ENCODE measurements at regions not wholly inside any gene's neighbourhood (a gene's known extent, or its start where the extent isn't known, plus 50 kb on each side); places are given as distances from the start of the nearest gene placed in this dataset.

- Histone ChIP-seq H2BK5ac (ENCODE audit: low read depth, low read length, poor library complexity, severe bottlenecking) (no peak overlapping the region), H3K9ac (ENCODE audit: low read depth, low read length) (no peak overlapping the region), H2AFZ (replicated peaks; ENCODE audit: low read length, poor library complexity) (no peak overlapping the region), H2AK9ac (replicated peaks; ENCODE audit: low read depth, low read length, poor library complexity) (no peak overlapping the region), H3K9me3 (ENCODE audit: control insufficient read depth, insufficient read depth, low read length) (no peaks in the 10 kb centered on the region), H3K56ac (ENCODE audit: extremely low read depth, insufficient read depth, low read length) (no peak overlapping the region), H3K27ac (ENCODE audit: insufficient read depth, low read length) (no peak overlapping the region), H3K23ac (ENCODE audit: low read depth, low read length) (no peak overlapping the region), H2BK20ac (ENCODE audit: low read depth, low read length) (no peak overlapping the region), H2BK15ac (ENCODE audit: low read depth, low read length) (no peak overlapping the region), H3K4me2 (ENCODE audit: low read depth, low read length) (no peak overlapping the region), H3K18ac (ENCODE audit: low read depth, low read length) (no peak overlapping the region), H3K4me1 (ENCODE audit: control insufficient read depth, insufficient read depth, low read length) (no peaks in the 10 kb centered on the region), H3K4me3 (ENCODE audit: insufficient read depth, low read depth, low read length) (no peak overlapping the region), H4K5ac (ENCODE audit: low read depth, low read length) (no peak overlapping the region), H3K79me1 (ENCODE audit: low read depth in 1 of 2, low read length in 2 of 2) (no peaks in the 10 kb centered on the region), H3K14ac (replicated peaks; ENCODE audit: low read depth, low read length) (no peak overlapping the region), H4K91ac (ENCODE audit: insufficient read depth, low read depth, low read length) (no peak overlapping the region), H3K9me1 (ENCODE audit: insufficient read depth, low read length) (no peaks in the 10 kb centered on the region), H2BK120ac (ENCODE audit: low read depth, low read length) (no peak overlapping the region), H4K20me1 (ENCODE audit: insufficient read depth, low read length) (no peaks in the 10 kb centered on the region), H3K27me3 (ENCODE audit: control insufficient read depth, insufficient read depth, low read length) (no peaks in the 10 kb centered on the region), H2AK5ac (ENCODE audit: low read depth, low read length) (no peak overlapping the region), H3K4ac (ENCODE audit: low read depth, low read length) (no peak overlapping the region), H4K8ac (ENCODE audit: low read depth in 2 of 2, low read length in 2 of 2) (no peak overlapping the region), H3K36me3 (ENCODE audit: control insufficient read depth, insufficient read depth, low read length) (no peaks in the 10 kb centered on the region)
- POLR2A ChIA-PET (ENCODE audit: unreplicated experiment) = no interaction called here
- no TSS peak for BruUV-seq (replicated peaks)
- CTCF ChIA-PET = no interaction called here
- DNase-seq (no peak), ATAC-seq (ENCODE audit: low read depth) (no peak)
- intact Hi-C loops (cut with micrococcal nuclease) (no loop called here), in situ Hi-C loops (cut with MboI; ENCODE audit: low sequenced_read_pairs) (no loop called here), dilution Hi-C loops (cut with HindIII; ENCODE audit: low sequenced_read_pairs, unreplicated experiment) (no loop called here)
- TF ChIP-seq POLR2A (IDR thresholded peaks at IDR 0.05; ENCODE audit: low read depth, low read length) (no peak), USF2 (IDR thresholded peaks at IDR 0.05; ENCODE audit: low read depth, low read length) (no peak), SMC3 (IDR thresholded peaks at IDR 0.05; ENCODE audit: low read depth, low read length) (no peak), MAZ (IDR thresholded peaks at IDR 0.05; ENCODE audit: borderline replicate concordance, low read depth, low read length) (no peak), RFX5 (IDR thresholded peaks at IDR 0.05; ENCODE audit: low read depth, low read length) (no peak), MAFK (IDR thresholded peaks at IDR 0.05; ENCODE audit: low read depth, low read length) (no peak), BHLHE40 (IDR thresholded peaks at IDR 0.05; ENCODE audit: low read depth, low read length) (no peak), RAD21 (IDR thresholded peaks at IDR 0.05; ENCODE audit: low read length) (no peak), CEBPB (IDR thresholded peaks at IDR 0.05; ENCODE audit: low read depth, low read length) (no peak), CHD1 (IDR thresholded peaks at IDR 0.05; ENCODE audit: low read depth, low read length) (no peak), ELK1 (IDR thresholded peaks at IDR 0.05; ENCODE audit: borderline replicate concordance, low read depth, low read length) (no peak), CTCF (conservative IDR thresholded peaks at IDR 0.05; ENCODE audit: low read depth, low read length) (no peak), FOS (IDR thresholded peaks at IDR 0.05; ENCODE audit: low read depth, low read length) (no peak), MXI1 (IDR thresholded peaks at IDR 0.05; ENCODE audit: borderline replicate concordance, low read depth, low read length) (no peak), RCOR1 (IDR thresholded peaks at IDR 0.05; ENCODE audit: insufficient replicate concordance, low read length) (no peak), NFE2L2 (IDR thresholded peaks at IDR 0.05; ENCODE audit: low read depth, low read length) (no peak)
Measured at GRCh38 chr14:44438936-44439335, 68.1 kb downstream of the FSCB start.
